ENCODE measurements at regions not wholly inside any gene's neighbourhood (a gene's known extent, or its start where the extent isn't known, plus 50 kb on each side); places are given as distances from the start of the nearest gene placed in this dataset.

- TF ChIP-seq ATF3 (IDR thresholded peaks at IDR 0.05) (no peak), REST (IDR thresholded peaks at IDR 0.05) (no peak), JUND (IDR thresholded peaks at IDR 0.05) (no peak), RXRA (IDR thresholded peaks at IDR 0.05) (no peak), ZBTB33 (IDR thresholded peaks at IDR 0.05) (no peak), MAX (IDR thresholded peaks at IDR 0.05) (no peak), TAF1 (conservative IDR thresholded peaks at IDR 0.05) (no peak)
- TF ChIP-seq, protein P1, sequence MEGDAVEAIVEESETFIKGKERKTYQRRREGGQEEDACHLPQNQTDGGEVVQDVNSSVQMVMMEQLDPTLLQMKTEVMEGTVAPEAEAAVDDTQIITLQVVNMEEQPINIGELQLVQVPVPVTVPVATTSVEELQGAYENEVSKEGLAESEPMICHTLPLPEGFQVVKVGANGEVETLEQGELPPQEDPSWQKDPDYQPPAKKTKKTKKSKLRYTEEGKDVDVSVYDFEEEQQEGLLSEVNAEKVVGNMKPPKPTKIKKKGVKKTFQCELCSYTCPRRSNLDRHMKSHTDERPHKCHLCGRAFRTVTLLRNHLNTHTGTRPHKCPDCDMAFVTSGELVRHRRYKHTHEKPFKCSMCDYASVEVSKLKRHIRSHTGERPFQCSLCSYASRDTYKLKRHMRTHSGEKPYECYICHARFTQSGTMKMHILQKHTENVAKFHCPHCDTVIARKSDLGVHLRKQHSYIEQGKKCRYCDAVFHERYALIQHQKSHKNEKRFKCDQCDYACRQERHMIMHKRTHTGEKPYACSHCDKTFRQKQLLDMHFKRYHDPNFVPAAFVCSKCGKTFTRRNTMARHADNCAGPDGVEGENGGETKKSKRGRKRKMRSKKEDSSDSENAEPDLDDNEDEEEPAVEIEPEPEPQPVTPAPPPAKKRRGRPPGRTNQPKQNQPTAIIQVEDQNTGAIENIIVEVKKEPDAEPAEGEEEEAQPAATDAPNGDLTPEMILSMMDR (IDR thresholded peaks at IDR 0.05; ENCODE audit: low read depth, low read length, missing input control): no peak
These were observed 71.1 kb downstream of the PLXNA1 start for GRCh38 chr3:127053979-127054378.
